MM.1S (cell line): ENCODE measurements at regions not wholly inside any gene's neighbourhood (a gene's known extent, or its start where the extent isn't known, plus 50 kb on each side); places are given as distances from the start of the nearest gene placed in this dataset.

Experiments
- DNase-seq: peaks from one replicate; pipeline ENCODE4 v3.0.0-alpha.2; 2015
- H2AFZ ChIP-seq: fragments of 300-600 bp; sonication (generic); 2 replicates; pipeline ENCODE4 v1.6.0; 2016; ENCODE audit warnings: antibody characterized with exemption, low read length
- H3F3A ChIP-seq: fragments of 300-600 bp; sonication (generic); 2 replicates; pipeline ENCODE4 v1.6.1; 2016; ENCODE audit warnings: mild to moderate bottlenecking, antibody characterized with exemption, low read length, moderate library complexity, mixed read lengths; ENCODE audit not compliant: insufficient read depth
- H3K27ac ChIP-seq: fragments of 300-600 bp; sonication (generic); 2 replicates; pipeline ENCODE4 v1.5.1; 2016; ENCODE audit warnings: mild to moderate bottlenecking, low read length
- H3K27me3 ChIP-seq: fragments of 300-600 bp; sonication (generic); replicated peaks from 2 replicates; pipeline ENCODE4 v1.6.0; 2016; ENCODE audit warnings: low read length; ENCODE audit not compliant: insufficient read depth
- H3K36me3 ChIP-seq: fragments of 300-600 bp; sonication (generic); replicated peaks from 2 replicates; pipeline ENCODE4 v1.6.1; 2016; ENCODE audit warnings: mild to moderate bottlenecking, low read length, mixed read lengths; ENCODE audit not compliant: insufficient read depth
- H3K4me1 ChIP-seq: fragments of 300-600 bp; sonication (generic); 2 replicates; pipeline ENCODE4 v1.6.1; 2016; ENCODE audit warnings: low read length, mixed read lengths
- H3K4me2 ChIP-seq: fragments of 300-600 bp; sonication (generic); 2 replicates; pipeline ENCODE4 v1.6.0; 2016; ENCODE audit warnings: low read depth, low read length
- H3K4me3 ChIP-seq: fragments of 300-600 bp; sonication (generic); 2 replicates; pipeline ENCODE4 v1.5.1; 2016; ENCODE audit warnings: low read length, mixed read lengths
- H3K79me2 ChIP-seq: fragments of 300-600 bp; sonication (generic); 2 replicates; pipeline ENCODE4 v1.6.1; 2016; ENCODE audit warnings: mixed run types, low read length, mixed read lengths
- H3K9ac ChIP-seq: fragments of 300-600 bp; sonication (generic); 2 replicates; pipeline ENCODE4 v1.6.1; 2016; ENCODE audit warnings: low read length, mixed read lengths
- H3K9me2 ChIP-seq: fragments of 300-600 bp; sonication (generic); replicated peaks from 2 replicates; pipeline ENCODE4 v1.6.1; 2016; ENCODE audit warnings: mild to moderate bottlenecking, low read length, mixed read lengths; ENCODE audit not compliant: insufficient read depth
- H3K9me3 ChIP-seq: fragments of 300-600 bp; sonication (generic); replicated peaks from 2 replicates; pipeline ENCODE4 v1.6.1; 2016; ENCODE audit warnings: mild to moderate bottlenecking, low read length, mixed read lengths; ENCODE audit not compliant: insufficient read depth
- H4K20me1 ChIP-seq: fragments of 300-600 bp; sonication (generic); 2 replicates; pipeline ENCODE4 v1.6.1; 2016; ENCODE audit warnings: mild to moderate bottlenecking, low read length, moderate library complexity, mixed read lengths; ENCODE audit not compliant: insufficient read depth
- EZH2 ChIP-seq: fragments of 300-600 bp; sonication (generic); optimal IDR thresholded peaks from 2 replicates; pipeline ENCODE3; 2017; ENCODE audit warnings: low read depth, mild to moderate bottlenecking, antibody characterized with exemption, low read length, mixed read lengths
- EZH2phosphoT487 ChIP-seq: fragments of 300-600 bp; sonication (generic); IDR thresholded peaks from 2 replicates; pipeline ENCODE4 v1.6.1; 2018; ENCODE audit warnings: antibody characterized with exemption, low read length
- TF ChIP-seq, protein P1 (sequence below): fragments of 300-600 bp; sonication (generic); IDR thresholded peaks from 2 replicates; pipeline ENCODE4 v1.5.1; 2016; ENCODE audit warnings: antibody characterized with exemption, low read length, mixed read lengths

DNA sequence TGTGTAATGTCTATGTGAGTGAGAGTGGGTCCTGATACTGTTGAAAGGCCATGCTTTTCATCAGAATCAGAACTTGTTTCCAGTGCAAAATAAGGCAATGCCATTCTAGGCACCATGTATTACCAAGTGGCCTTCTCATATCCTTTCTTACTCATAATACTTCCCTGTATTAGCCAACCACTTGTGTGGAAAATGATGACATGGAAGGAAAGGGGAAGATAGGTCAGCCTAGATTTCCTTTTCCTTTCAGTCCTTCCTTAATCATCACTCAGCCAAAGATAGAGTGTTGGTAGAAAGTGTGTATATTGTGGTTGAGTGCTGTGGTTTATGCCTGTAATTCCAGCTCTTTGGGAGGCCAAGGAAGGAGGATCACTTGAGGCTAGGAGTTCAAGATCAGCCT is 158.6 kb upstream of the PREP start:
- H3K4me3 ChIP-seq: no peak overlapping the region
- H3K27me3 ChIP-seq: no peaks in the 10 kb centered on the region
- H2AFZ ChIP-seq: no peak overlapping the region
- H3K9me2 ChIP-seq: no peaks in the 10 kb centered on the region
- TF ChIP-seq, protein P1, sequence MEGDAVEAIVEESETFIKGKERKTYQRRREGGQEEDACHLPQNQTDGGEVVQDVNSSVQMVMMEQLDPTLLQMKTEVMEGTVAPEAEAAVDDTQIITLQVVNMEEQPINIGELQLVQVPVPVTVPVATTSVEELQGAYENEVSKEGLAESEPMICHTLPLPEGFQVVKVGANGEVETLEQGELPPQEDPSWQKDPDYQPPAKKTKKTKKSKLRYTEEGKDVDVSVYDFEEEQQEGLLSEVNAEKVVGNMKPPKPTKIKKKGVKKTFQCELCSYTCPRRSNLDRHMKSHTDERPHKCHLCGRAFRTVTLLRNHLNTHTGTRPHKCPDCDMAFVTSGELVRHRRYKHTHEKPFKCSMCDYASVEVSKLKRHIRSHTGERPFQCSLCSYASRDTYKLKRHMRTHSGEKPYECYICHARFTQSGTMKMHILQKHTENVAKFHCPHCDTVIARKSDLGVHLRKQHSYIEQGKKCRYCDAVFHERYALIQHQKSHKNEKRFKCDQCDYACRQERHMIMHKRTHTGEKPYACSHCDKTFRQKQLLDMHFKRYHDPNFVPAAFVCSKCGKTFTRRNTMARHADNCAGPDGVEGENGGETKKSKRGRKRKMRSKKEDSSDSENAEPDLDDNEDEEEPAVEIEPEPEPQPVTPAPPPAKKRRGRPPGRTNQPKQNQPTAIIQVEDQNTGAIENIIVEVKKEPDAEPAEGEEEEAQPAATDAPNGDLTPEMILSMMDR: no peak
- TF ChIP-seq EZH2phosphoT487: no peak
- TF ChIP-seq EZH2: no peak
- H3K4me2 ChIP-seq: no peak overlapping the region
- no peaks in the 10 kb centered on the region for H3K4me1 ChIP-seq
- H3K36me3 ChIP-seq: no peaks in the 10 kb centered on the region
- H3K9me3 ChIP-seq: no peaks in the 10 kb centered on the region
- no peak for DNase-seq
- H3F3A ChIP-seq: no peaks in the 10 kb centered on the region
- no peaks in the 10 kb centered on the region for H3K79me2 ChIP-seq
- no peak overlapping the region for H3K27ac ChIP-seq
- no peak overlapping the region for H3K9ac ChIP-seq
- no peaks in the 10 kb centered on the region for H4K20me1 ChIP-seq

GRCh38 chr6:105560611-105561066 is 157.8 kb upstream of the PREP start:
- Histone ChIP-seq H3F3A (no peaks in the 10 kb centered on the region), H4K20me1 (no peaks in the 10 kb centered on the region), H3K36me3 (no peaks in the 10 kb centered on the region), H3K79me2 (no peaks in the 10 kb centered on the region), H3K27me3 (no peaks in the 10 kb centered on the region), H3K4me3 (no peak overlapping the region), H2AFZ (no peak overlapping the region), H3K9me3 (no peaks in the 10 kb centered on the region), H3K27ac (no peak overlapping the region), H3K9me2 (no peaks in the 10 kb centered on the region), H3K4me2 (no peak overlapping the region), H3K4me1 (no peaks in the 10 kb centered on the region), H3K9ac (no peak overlapping the region)
- no peak for TF ChIP-seq EZH2
- no peak for TF ChIP-seq EZH2phosphoT487
- TF ChIP-seq, protein P1: no peak
- DNase-seq: no peak

- no peaks in the 10 kb centered on the region for H3K27me3 ChIP-seq
- H3K9me2 ChIP-seq: no peaks in the 10 kb centered on the region
- H3K79me2 ChIP-seq: no peaks in the 10 kb centered on the region
- H3F3A ChIP-seq: no peaks in the 10 kb centered on the region; the same call in 1 of the 2 replicates
- no peak for DNase-seq
- no peaks in the 10 kb centered on the region for H3K36me3 ChIP-seq
- H3K4me3 ChIP-seq: no peak overlapping the region
- no peak overlapping the region for H2AFZ ChIP-seq
- no peak overlapping the region for H3K27ac ChIP-seq
- H3K4me2 ChIP-seq: no peak overlapping the region
- TF ChIP-seq EZH2phosphoT487: no peak
- no peak for TF ChIP-seq EZH2
- TF ChIP-seq, protein P1: no peak
- H4K20me1 ChIP-seq: no peaks in the 10 kb centered on the region
- H3K4me1 ChIP-seq: no peaks in the 10 kb centered on the region
- H3K9me3 ChIP-seq: no peaks in the 10 kb centered on the region
- H3K9ac ChIP-seq: no peak overlapping the region
Measured at GRCh38 chr6:105557291-105557690, 154.4 kb upstream of the PREP start.
